Esophagus muscularis mucosa (tissue), 3 donors: ENCODE measurements at regions not wholly inside any gene's neighbourhood (a gene's known extent, or its start where the extent isn't known, plus 50 kb on each side); places are given as distances from the start of the nearest gene placed in this dataset.

Experiments used
- POLR2AphosphoS5 ChIP-seq, 2 donors: sonication (generic); formaldehyde crosslinking; IDR thresholded peaks; one replicate each; pipeline ENCODE4 v1.6.1; 2017; ENCODE audit warnings: antibody characterized with exemption in 2 of 2
- TF ChIP-seq, protein P1 (sequence below), 3 experiments: fragments of 200-600 bp in 2 of 3; fragments of 450-650 bp in 1 of 3; sonication (generic) in 2 of 3; IDR thresholded peaks; one replicate each; pipeline ENCODE4 v1.5.1; 2017 to 2019; ENCODE audit warnings: antibody characterized with exemption in 3 of 3, mild to moderate bottlenecking in 2 of 3, moderate library complexity in 1 of 3

DNA sequence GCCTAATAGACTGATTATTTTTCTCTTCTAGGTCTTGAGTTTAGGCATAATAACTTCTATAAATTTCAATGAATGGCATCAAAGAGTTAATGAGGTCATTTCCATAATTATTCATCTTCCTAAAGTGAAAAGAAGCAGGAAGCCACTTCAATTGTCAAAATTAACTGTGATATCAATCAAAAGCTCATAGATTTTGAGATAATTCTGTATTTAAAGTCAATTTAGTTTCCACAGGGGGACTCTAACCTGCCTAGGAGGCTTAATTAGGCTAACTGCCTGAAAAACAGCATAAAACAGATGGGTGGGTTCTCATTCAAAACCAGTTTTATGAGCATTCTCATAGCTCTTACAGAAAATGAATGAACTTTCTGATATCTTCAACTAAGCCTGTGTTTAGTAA, 177.8 kb downstream of the OTOL1 start:
- TF ChIP-seq POLR2AphosphoS5 (IDR thresholded peaks at IDR 0.05): no peak
- TF ChIP-seq, protein P1, sequence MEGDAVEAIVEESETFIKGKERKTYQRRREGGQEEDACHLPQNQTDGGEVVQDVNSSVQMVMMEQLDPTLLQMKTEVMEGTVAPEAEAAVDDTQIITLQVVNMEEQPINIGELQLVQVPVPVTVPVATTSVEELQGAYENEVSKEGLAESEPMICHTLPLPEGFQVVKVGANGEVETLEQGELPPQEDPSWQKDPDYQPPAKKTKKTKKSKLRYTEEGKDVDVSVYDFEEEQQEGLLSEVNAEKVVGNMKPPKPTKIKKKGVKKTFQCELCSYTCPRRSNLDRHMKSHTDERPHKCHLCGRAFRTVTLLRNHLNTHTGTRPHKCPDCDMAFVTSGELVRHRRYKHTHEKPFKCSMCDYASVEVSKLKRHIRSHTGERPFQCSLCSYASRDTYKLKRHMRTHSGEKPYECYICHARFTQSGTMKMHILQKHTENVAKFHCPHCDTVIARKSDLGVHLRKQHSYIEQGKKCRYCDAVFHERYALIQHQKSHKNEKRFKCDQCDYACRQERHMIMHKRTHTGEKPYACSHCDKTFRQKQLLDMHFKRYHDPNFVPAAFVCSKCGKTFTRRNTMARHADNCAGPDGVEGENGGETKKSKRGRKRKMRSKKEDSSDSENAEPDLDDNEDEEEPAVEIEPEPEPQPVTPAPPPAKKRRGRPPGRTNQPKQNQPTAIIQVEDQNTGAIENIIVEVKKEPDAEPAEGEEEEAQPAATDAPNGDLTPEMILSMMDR (IDR thresholded peaks at IDR 0.05): no peak
